Fibroblast of mammary gland (primary cell): ENCODE measurements at regions not wholly inside any gene's neighbourhood (a gene's known extent, or its start where the extent isn't known, plus 50 kb on each side); places are given as distances from the start of the nearest gene placed in this dataset.

Source experiments
- DNase-seq: peaks from one replicate; pipeline ENCODE4 v3.0.0-alpha.2; 2010; ENCODE audit warnings: low read depth
- H3K4me3 ChIP-seq: 2 replicates; pipeline ENCODE4 v1.5.1; 2011; ENCODE audit warnings: low read depth, mild to moderate bottlenecking, low read length, moderate library complexity; ENCODE audit not compliant: control insufficient read depth
- TF ChIP-seq, protein P1 (sequence below): conservative IDR thresholded peaks from 2 replicates; pipeline ENCODE4 v1.5.1; 2011; ENCODE audit warnings: low read depth, low read length, inconsistent platforms; ENCODE audit not compliant: control insufficient read depth, insufficient read depth

DNA sequence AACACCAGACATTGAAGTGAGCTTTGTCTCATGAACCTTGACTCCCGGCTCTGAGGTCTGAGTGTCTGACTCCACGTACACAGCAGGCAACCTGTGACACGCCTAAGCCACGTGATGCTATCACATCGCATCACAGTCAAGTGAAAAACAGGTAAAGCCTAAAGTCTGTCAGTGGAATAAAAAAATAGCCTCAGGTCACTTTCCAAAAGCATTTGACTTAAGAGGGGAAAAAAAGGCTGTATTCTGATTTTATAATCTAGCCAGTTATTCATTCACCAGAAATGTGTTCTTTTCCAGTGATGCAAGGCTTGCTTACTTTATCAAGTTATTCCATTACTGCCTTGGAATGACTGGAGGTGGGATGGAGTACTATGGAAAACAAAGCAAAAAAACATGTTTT is 163.2 kb upstream of the HMCN1 start:
- TF ChIP-seq, protein P1, sequence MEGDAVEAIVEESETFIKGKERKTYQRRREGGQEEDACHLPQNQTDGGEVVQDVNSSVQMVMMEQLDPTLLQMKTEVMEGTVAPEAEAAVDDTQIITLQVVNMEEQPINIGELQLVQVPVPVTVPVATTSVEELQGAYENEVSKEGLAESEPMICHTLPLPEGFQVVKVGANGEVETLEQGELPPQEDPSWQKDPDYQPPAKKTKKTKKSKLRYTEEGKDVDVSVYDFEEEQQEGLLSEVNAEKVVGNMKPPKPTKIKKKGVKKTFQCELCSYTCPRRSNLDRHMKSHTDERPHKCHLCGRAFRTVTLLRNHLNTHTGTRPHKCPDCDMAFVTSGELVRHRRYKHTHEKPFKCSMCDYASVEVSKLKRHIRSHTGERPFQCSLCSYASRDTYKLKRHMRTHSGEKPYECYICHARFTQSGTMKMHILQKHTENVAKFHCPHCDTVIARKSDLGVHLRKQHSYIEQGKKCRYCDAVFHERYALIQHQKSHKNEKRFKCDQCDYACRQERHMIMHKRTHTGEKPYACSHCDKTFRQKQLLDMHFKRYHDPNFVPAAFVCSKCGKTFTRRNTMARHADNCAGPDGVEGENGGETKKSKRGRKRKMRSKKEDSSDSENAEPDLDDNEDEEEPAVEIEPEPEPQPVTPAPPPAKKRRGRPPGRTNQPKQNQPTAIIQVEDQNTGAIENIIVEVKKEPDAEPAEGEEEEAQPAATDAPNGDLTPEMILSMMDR = no peak
- DNase-seq = no peak
- no peak overlapping the region for H3K4me3 ChIP-seq

DNA sequence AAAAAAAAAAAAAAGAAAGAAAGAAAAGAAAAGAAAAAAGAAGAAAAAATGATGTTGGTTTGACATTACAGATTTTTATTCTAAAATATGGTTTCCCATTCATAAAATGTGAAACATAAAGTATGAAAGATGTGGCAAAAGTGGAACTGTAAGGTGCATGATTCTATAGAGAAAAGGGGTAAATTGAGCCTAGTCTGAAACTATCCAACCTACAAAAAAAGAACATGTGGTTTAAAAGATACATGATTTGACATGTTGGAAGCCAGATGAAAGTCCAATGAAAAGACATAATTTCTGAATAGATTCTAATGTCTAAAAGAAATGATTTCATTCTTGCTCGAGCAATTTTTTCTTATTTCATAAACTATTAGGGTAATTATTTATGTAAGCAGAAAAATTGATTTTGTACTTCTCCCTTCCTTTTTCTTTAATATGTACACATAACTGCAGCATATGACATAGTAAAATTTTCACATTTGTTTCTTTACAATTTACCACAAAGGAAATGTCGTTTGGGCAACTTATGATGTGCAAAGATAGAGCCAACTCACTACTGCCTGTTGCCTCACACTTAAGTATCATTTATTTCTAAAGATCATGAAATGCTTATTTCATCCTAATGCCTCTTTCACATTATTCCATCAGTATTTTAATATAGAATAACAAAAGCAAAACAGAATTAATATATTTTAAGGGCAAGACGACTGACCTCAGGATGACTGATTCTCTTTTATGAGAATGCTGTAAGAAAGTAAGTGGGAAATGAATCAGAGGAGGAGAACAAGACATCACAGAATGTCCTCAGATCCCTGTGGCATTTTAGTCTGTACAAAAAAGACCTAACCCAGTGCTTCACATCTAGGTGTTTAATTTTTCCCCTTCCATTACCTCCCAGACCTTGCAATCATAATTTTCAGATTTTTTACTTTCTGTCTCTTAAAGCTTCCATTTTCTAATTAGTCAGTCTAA is 165.8 kb upstream of the HMCN1 start:
- TF ChIP-seq, protein P1 = no peak
- no peak overlapping the region for H3K4me3 ChIP-seq
- DNase-seq = no peak

DNA sequence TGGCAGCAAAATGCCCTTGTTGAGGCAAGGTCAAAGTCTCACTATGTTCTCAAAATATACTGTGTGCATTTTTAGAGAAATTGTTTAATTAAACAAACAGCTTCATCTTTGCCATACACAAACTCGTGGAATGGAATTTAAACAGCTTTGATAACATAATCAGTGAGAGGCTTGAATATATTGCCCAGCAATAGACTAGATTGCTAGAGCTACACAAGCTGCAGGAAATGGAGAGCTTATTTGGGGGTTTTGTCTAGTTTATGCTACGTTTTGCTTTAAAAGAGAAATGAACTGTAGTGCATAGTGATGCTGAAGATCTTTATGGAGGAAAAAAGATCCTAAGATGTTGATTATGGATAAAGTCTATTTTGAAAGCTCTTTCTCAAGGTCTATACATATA is 166.8 kb upstream of the HMCN1 start:
- H3K4me3 ChIP-seq = no peak overlapping the region
- TF ChIP-seq, protein P1 = no peak
- no peak for DNase-seq

DNA sequence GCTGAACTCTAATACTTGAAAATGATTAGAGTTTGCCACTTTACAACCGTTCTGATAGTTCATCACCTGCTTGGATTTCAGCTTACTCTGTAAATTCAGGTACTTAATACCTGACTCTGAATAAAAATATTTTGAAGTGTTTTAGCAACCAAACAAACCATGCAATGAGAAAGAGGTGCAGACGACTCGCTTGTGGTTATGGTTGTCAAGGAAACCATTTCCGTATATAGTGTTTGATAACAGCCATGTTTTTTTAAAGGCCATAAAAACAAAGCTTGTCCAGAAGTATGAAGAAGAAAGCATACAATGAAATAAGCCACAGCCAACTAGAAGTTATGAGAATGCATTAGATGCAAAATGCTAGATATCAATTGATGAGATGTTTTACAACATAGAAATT is 167.2 kb upstream of the HMCN1 start:
- DNase-seq = peak; percentile 22
- H3K4me3 ChIP-seq = no peak overlapping the region

DNA sequence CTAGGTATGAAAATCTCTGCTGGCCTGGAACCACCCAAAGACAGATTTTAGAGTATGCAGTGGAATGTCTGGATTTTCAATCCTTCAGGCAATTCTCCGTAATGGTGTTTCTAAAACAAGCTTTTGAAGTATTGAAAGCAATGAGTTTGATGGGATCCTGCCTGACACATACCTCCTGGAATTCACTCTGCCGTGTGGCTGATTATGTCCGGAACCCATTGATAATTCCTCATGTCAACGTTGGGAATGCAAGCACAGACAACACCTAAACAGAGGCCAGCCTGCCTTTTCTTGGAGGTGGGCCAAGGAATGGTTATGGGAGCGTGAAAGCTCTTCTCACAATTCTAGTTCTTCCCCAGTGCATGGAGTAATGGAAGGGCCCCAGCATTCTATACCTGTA is 168.9 kb upstream of the HMCN1 start:
- TF ChIP-seq, protein P1 = no peak
- no peak overlapping the region for H3K4me3 ChIP-seq
- DNase-seq = no peak

More for the DNA sequence above, 167.2 kb upstream of the HMCN1 start:
- TF ChIP-seq, protein P1 = no peak

DNA sequence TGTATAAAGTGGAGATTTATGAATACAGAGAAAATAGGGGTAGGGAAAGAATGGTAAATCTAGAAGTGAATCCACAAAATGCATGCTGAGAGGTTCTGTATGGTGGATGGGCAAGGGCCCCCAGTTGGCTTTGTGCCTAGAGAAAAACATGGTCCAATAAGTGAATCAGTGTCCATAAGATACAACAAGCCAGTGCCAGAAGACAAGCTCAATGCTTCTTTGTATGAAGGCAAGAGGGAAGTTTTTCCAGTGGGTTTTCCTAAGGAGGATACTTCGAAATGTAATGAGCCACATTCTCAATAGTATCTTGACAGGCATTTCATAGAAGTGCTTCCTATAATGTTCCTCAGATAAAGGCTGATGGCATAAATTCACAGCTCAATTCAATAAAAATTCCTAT is 169.4 kb upstream of the HMCN1 start:
- no peak for DNase-seq
- TF ChIP-seq, protein P1 = no peak
- H3K4me3 ChIP-seq = no peak overlapping the region
